Choroid plexus epithelial cell (primary cell): ENCODE measurements at regions not wholly inside any gene's neighbourhood (a gene's known extent, or its start where the extent isn't known, plus 50 kb on each side); places are given as distances from the start of the nearest gene placed in this dataset.
"Not testable (repeated sequence)": the region's sequence is repeated elsewhere in the genome, so short reads cannot be mapped to it uniquely, and the experiment has no call there.

Experiments used
- DNase-seq: peaks from one replicate; pipeline ENCODE4 v3.0.0-alpha.2; 2010; ENCODE audit warnings: low read depth
- H3K4me3 ChIP-seq: 2 replicates; pipeline ENCODE4 v1.5.1; 2011; ENCODE audit warnings: low read depth, mild to moderate bottlenecking, control low read depth, low read length, moderate library complexity
- CTCF ChIP-seq: conservative IDR thresholded peaks from 2 replicates; pipeline ENCODE4 v1.5.1; 2011; ENCODE audit warnings: low read depth, mild to moderate bottlenecking, control low read depth, inconsistent platforms, low read length, moderate library complexity

- no peak for DNase-seq
- no peak for TF ChIP-seq CTCF
- no peak overlapping the region for H3K4me3 ChIP-seq
These were observed 392.3 kb downstream of the CCER1 start for GRCh38 chr12:90562671-90563070.

- H3K4me3 ChIP-seq: no peak overlapping the region
- no peak for DNase-seq
- no peak for TF ChIP-seq CTCF
These were observed 406.4 kb downstream of the CCER1 start for GRCh38 chr12:90548595-90548994.

- H3K4me3 ChIP-seq: no peak overlapping the region
- no peak for TF ChIP-seq CTCF
- no peak for DNase-seq
These were observed 408.5 kb downstream of the CCER1 start for GRCh38 chr12:90546511-90546910.

- H3K4me3 ChIP-seq: no peak overlapping the region
- DNase-seq: peak; percentile 23
- TF ChIP-seq CTCF: no peak
These were observed 411.1 kb downstream of the CCER1 start for GRCh38 chr12:90543841-90544240.

- DNase-seq: peak; percentile 22
- TF ChIP-seq CTCF: no peak
These were observed 411.6 kb downstream of the CCER1 start for GRCh38 chr12:90543374-90543773.

GRCh38 chr12:90542852-90543251 lies 412.1 kb downstream of the CCER1 start:
- H3K4me3 ChIP-seq, DNase-seq: not testable (repeated sequence)

More at GRCh38 chr12:90543374-90543773, 411.6 kb downstream of the CCER1 start:
- no peak overlapping the region for H3K4me3 ChIP-seq

- H3K4me3 ChIP-seq, DNase-seq: not testable (repeated sequence)
These were observed 421.1 kb downstream of the CCER1 start for GRCh38 chr12:90533828-90534227.

- TF ChIP-seq CTCF: no peak
- H3K4me3 ChIP-seq: no peak overlapping the region
- DNase-seq: no peak
These were observed 434.8 kb downstream of the CCER1 start for GRCh38 chr12:90520002-90520734.
